ENCODE measurements at regions not wholly inside any gene's neighbourhood (a gene's known extent, or its start where the extent isn't known, plus 50 kb on each side); places are given as distances from the start of the nearest gene placed in this dataset.
"Not testable (repeated sequence)": the region's sequence is repeated elsewhere in the genome, so short reads cannot be mapped to it uniquely, and the experiment has no call there.

- no peak for DNase-seq
Measured at GRCh38 chr7:142460402-142461117, 202.7 kb upstream of the PRSS58 start.

GRCh38 chr7:142459551-142459963 is 201.7 kb upstream of the PRSS58 start:
- peak; percentile 11 for DNase-seq

GRCh38 chr7:142457146-142457703 is 199.4 kb upstream of the PRSS58 start:
- no peak for DNase-seq

GRCh38 chr7:142455392-142455791 is 197.5 kb upstream of the PRSS58 start:
- no peak for DNase-seq

- DNase-seq = no peak
Measured at GRCh38 chr7:142454862-142455261, 197.0 kb upstream of the PRSS58 start.

- no peak for DNase-seq
Measured at GRCh38 chr7:142452791-142453190, 194.9 kb upstream of the PRSS58 start.

- DNase-seq = no peak
Measured at GRCh38 chr7:142451817-142452216, 194.0 kb upstream of the PRSS58 start.

- no peak for DNase-seq
Measured at GRCh38 chr7:142451296-142451695, 193.4 kb upstream of the PRSS58 start.

GRCh38 chr7:142450695-142451094 is 192.8 kb upstream of the PRSS58 start:
- DNase-seq = no peak

- no peak for DNase-seq
Measured at GRCh38 chr7:142450206-142450605, 192.3 kb upstream of the PRSS58 start.

GRCh38 chr7:142448857-142449256 is 191.0 kb upstream of the PRSS58 start:
- DNase-seq = not testable (repeated sequence)

- no peak for DNase-seq
Measured at GRCh38 chr7:142447762-142448161, 189.9 kb upstream of the PRSS58 start.

- DNase-seq = no peak
Measured at GRCh38 chr7:142445019-142445686, 187.3 kb upstream of the PRSS58 start.

- DNase-seq = no peak
Measured at GRCh38 chr7:142443216-142444010, 185.6 kb upstream of the PRSS58 start.

- DNase-seq = no peak
Measured at GRCh38 chr7:142442396-142442795, 184.5 kb upstream of the PRSS58 start.

- DNase-seq = no peak
Measured at GRCh38 chr7:142440906-142441411, 183.1 kb upstream of the PRSS58 start.

GRCh38 chr7:142440219-142440905 is 182.5 kb upstream of the PRSS58 start:
- DNase-seq = no peak

GRCh38 chr7:142439739-142440138 is 181.9 kb upstream of the PRSS58 start:
- no peak for DNase-seq

- no peak for DNase-seq
Measured at GRCh38 chr7:142438923-142439515, 181.2 kb upstream of the PRSS58 start.

- DNase-seq = no peak
Measured at GRCh38 chr7:142438235-142438922, 180.5 kb upstream of the PRSS58 start.

- no peak for DNase-seq
Measured at GRCh38 chr7:142437741-142438140, 179.9 kb upstream of the PRSS58 start.

- no peak for DNase-seq
Measured at GRCh38 chr7:142436601-142437000, 178.7 kb upstream of the PRSS58 start.
